ENCODE measurements at regions not wholly inside any gene's neighbourhood (a gene's known extent, or its start where the extent isn't known, plus 50 kb on each side); places are given as distances from the start of the nearest gene placed in this dataset.

DNA sequence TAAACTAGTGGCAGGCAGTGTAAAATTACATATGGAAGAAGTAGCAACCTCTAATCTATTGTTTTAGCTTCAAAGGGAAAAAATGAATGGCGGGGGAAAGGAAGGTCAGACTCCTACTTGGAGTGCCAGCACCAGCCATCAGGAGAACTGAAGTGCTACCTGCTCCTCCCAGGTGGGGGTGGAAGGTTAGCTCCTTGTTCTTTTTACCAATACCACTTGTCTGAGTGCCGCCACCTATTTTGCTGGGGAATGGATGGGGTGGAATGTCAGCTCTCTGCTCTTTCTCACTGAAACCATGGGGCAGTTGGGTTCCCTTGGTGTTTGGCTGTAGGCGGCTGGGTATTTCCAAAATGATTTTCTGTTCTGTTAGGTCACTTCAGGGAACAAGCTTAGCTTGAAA is 428.7 kb upstream of the EPHA3 start:
- TF ChIP-seq POLR2A (IDR thresholded peaks at IDR 0.05; ENCODE audit: low read depth, low read length), result no peak
- TF ChIP-seq TAF1 (IDR thresholded peaks at IDR 0.05; ENCODE audit: borderline replicate concordance, low read depth, low read length), result no peak

Data from GM12892 (cell line).